ENCODE measurements at regions not wholly inside any gene's neighbourhood (a gene's known extent, or its start where the extent isn't known, plus 50 kb on each side); places are given as distances from the start of the nearest gene placed in this dataset.
A peak's percentile ranks its signal among the peaks of the same experiment; 100 is the strongest.

DNA sequence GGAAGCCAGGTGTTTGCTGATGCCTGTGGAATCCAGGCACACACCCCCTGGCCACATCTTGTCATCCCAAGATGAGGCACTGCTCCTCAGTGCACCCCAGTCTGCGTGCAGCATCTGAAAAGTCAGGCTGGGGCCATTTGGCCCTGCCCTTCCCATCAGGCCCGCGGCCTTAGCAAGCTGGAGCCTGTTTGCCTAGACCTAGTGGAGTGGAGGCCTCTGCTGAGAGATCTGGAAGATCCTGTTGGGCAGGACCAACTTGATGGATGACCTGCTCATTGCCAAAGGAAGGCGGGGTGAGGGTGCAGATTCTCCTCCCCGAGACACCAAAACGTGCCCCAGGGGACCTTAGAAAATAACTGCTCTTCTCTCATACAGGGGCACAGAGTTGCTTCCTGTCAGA lies 220.2 kb downstream of the SHQ1 start:
- DNase-seq (ENCODE audit: low spot score): peak; percentile 75
- POLR2A ChIA-PET (ENCODE audit: low non-redundant PET): interaction anchor here (0.6 kb wide), 1 partner anchor 135 kb away, joined by 4 read pairs; no protein-coding TSS in a partner anchor
- peak overlapping the region; percentile 68 for H3K27ac ChIP-seq
- CTCF ChIA-PET: no interaction called here
- TF ChIP-seq, protein P1, sequence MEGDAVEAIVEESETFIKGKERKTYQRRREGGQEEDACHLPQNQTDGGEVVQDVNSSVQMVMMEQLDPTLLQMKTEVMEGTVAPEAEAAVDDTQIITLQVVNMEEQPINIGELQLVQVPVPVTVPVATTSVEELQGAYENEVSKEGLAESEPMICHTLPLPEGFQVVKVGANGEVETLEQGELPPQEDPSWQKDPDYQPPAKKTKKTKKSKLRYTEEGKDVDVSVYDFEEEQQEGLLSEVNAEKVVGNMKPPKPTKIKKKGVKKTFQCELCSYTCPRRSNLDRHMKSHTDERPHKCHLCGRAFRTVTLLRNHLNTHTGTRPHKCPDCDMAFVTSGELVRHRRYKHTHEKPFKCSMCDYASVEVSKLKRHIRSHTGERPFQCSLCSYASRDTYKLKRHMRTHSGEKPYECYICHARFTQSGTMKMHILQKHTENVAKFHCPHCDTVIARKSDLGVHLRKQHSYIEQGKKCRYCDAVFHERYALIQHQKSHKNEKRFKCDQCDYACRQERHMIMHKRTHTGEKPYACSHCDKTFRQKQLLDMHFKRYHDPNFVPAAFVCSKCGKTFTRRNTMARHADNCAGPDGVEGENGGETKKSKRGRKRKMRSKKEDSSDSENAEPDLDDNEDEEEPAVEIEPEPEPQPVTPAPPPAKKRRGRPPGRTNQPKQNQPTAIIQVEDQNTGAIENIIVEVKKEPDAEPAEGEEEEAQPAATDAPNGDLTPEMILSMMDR (conservative IDR thresholded peaks at IDR 0.05; ENCODE audit: low read depth): no peak

DNA sequence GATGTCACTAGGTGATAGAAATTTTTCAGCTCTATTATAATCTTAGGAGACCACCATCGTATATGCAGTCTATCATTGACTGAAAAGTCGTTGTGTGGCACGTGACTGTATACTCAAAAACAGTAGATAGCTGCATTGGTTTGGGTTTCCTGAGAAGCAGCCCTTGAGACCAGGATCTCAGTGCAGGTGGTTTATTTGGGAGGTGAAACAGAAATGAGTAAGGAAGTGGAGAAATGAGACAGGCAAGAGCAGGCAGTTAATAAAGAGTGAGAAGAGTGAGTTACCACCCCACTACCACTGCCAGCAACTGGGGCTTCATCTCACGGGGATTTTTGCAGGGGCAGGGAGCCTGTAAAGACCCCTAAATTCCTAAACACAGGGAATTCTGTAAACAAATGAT lies 221.0 kb downstream of the SHQ1 start:
- ChIA-PET POLR2A (ENCODE audit: low non-redundant PET) (no interaction called here), CTCF (no interaction called here)
- no peak for DNase-seq (ENCODE audit: low spot score)
- TF ChIP-seq, protein P1 (conservative IDR thresholded peaks at IDR 0.05; ENCODE audit: low read depth): no peak
- H3K27ac ChIP-seq: no peak overlapping the region

DNA sequence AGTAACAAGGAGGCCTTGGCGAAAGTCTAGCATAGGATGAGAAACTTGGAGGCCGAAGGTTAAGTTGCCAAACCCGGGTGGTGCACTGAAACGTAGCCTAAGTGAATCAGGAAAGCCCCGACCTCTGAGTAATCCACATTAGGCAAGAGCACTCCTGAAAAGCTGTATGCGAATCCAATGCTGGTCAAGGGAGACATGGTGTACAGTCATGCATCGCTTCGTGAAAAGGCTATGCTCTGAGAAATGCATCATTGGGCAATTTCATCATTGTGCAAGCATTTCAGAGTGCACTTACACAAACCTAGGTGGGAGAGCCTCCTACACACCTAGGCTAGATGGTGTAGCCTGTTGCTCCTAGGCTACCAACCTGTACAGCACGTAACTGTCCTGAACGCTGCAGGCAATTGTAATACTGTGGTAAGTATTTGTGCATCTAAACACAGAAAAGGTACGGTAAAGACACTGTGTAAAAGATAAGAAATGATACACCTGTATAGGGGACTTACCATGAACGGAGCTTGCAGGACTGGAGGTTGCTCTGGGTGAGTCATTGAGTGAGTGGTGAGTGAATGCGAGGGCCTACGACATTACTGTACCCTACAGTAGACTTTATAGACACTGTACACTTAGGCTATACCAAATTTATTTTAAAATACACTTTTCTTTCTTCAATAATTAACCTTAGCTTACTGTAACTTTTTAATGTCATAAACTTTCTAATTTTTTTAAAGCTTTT lies 222.5 kb downstream of the SHQ1 start:
- CTCF ChIA-PET: no interaction called here
- peak; percentile 75 for DNase-seq (ENCODE audit: low spot score)
- TF ChIP-seq, protein P1 (conservative IDR thresholded peaks at IDR 0.05; ENCODE audit: low read depth): no peak
- POLR2A ChIA-PET (ENCODE audit: low non-redundant PET): no interaction called here
- peak overlapping the region; percentile 45 for H3K27ac ChIP-seq

DNA sequence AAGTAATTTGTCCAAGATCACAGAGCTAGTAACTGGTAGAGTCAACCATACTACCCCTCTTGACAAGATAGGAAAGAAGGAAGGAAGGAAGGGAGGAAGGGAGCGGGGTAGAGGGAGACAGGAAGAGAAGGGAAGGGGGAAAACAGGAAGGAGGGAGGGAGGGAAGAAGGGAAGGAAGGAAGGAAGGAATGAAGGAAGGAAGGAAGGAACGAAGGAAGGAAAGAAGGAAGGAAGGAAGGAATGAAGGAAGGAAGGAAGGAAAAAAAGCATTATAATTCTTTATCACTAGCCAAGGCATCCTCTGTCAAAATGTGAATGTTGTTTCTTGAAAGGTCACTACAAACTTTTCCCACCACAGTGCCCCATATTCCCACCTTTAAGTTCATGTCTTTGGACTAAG lies 223.6 kb downstream of the SHQ1 start:
- CTCF ChIA-PET: no interaction called here
- TF ChIP-seq, protein P1 (conservative IDR thresholded peaks at IDR 0.05; ENCODE audit: low read depth): no peak
- POLR2A ChIA-PET (ENCODE audit: low non-redundant PET): no interaction called here
- no peak for DNase-seq (ENCODE audit: low spot score)
- no peak overlapping the region for H3K27ac ChIP-seq

DNA sequence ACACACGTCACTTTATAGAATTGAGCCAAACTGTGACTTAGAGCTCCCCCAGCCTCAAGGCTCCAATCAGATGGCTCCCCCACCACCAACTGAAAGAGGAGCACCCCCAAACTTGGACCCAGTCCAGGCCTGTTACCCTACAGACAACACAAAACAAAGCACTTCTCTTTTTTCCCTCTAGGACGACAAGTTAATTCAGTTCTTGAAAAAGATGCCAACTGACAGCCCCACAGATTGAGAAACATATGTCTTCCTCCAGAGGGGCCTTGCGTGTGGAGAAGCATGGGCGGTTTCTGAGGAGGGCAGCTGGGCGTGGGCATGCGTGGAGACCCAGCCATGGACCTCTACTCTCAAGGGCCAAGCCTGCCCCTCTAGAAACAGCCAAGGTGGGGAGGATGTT lies 229.5 kb downstream of the SHQ1 start:
- no peak for DNase-seq (ENCODE audit: low spot score)
- ChIA-PET CTCF (interaction anchor here (0.5 kb wide), 1 partner anchor 263 kb away, joined by 3 read pairs; no protein-coding TSS in a partner anchor), POLR2A (ENCODE audit: low non-redundant PET) (no interaction called here)
- no peak overlapping the region for H3K27ac ChIP-seq
- TF ChIP-seq, protein P1 (conservative IDR thresholded peaks at IDR 0.05; ENCODE audit: low read depth): no peak

DNA sequence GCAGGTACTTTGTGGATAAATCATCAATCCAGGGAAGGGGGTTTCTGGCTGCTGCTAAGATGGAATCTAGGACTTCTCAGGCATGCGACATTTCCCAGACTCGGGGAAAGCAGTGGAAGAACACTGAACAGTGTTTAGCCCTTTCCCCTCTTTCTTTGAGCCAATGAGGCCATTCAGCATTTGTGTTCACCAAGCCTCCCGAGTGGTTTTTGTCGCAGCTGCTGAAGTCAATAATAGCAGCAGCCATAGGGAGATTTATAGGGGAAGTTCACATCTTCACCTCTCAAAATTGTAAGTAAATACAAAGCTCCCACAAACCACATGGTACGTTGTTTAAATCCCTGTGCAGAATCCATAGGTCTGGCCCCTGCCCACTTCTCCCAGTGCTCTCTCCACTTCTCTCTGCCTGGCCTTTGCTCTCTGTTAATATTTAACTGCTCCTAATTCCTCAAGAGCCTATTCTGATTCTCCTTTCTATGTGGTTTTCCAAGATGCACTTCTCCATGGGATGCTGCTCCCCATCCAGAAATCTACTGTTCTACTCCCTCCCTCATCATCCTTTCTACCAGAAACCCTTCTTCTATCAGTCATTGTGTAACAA lies 230.7 kb downstream of the SHQ1 start:
- ChIA-PET CTCF (no interaction called here), POLR2A (ENCODE audit: low non-redundant PET) (no interaction called here)
- no peak for DNase-seq (ENCODE audit: low spot score)
- TF ChIP-seq, protein P1 (conservative IDR thresholded peaks at IDR 0.05; ENCODE audit: low read depth): no peak
- no peak overlapping the region for H3K27ac ChIP-seq
